HEK293T (cell line): ENCODE measurements at regions not wholly inside any gene's neighbourhood (a gene's known extent, or its start where the extent isn't known, plus 50 kb on each side); places are given as distances from the start of the nearest gene placed in this dataset.

Source experiments
- NFRKB ChIP-seq: fragments of 450-650 bp; IDR thresholded peaks from 2 replicates; pipeline ENCODE4 v1.6.1; 2016; ENCODE audit warnings: mild to moderate bottlenecking, moderate library complexity
- SP1 ChIP-seq: fragments of 450-650 bp; IDR thresholded peaks from 2 replicates; pipeline ENCODE4 v1.6.1; 2017

DNA sequence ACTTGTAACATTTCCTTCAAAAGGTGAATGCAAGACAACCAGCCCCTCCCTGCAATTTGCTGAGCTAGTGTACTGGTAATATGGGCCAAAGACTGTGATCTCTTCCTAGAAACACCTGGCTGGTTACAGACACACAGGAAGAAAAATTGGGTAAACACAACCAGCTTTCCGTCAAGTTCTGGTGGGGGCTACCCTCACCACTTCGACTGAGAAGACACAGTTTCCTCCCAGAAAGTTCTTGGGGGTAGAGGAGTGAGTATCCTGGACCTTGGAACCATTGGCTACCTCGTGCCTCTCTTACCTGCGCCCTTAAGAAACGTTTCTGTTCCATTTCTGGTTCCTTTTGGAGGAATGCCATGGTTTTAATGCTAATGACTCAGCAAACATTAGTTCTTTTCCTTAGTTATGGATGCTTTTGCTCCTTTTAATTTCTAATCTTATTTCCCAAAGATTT is 120.9 kb upstream of the DLX2 start:
- TF ChIP-seq NFRKB = no peak
- TF ChIP-seq SP1 = no peak
